ENCODE measurements at regions not wholly inside any gene's neighbourhood (a gene's known extent, or its start where the extent isn't known, plus 50 kb on each side); places are given as distances from the start of the nearest gene placed in this dataset.
A peak's percentile ranks its signal among the peaks of the same experiment; 100 is the strongest.
"Not testable (repeated sequence)": the region's sequence is repeated elsewhere in the genome, so short reads cannot be mapped to it uniquely, and the experiment has no call there.

GRCh38 chr6:74631564-74631963 is 574.3 kb downstream of the COL12A1 start:
- DNase-seq (ENCODE audit: low read depth): no peak

DNA sequence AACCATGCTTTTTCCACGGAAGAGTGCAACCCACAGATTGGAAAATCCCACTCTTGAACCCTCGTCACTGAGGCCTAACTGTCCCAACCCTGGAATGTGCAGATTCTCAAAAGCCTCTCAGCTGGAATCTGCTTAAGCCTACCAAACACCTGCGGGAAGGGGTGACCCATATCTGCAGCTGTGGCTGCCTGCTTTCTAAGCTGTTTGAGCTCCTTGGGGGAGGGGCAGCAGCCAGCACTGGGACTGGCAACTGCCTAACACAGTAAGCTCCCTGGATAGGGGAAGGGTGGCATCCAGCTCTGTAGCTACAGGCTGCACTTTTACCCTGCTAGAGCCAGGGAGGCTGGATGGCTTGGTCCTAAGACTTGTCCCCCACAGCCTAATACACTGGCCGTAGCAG is 579.6 kb downstream of the COL12A1 start:
- DNase-seq (ENCODE audit: low read depth): no peak

GRCh38 chr6:74623027-74623426 is 582.8 kb downstream of the COL12A1 start:
- no peak for DNase-seq (ENCODE audit: low read depth)

DNA sequence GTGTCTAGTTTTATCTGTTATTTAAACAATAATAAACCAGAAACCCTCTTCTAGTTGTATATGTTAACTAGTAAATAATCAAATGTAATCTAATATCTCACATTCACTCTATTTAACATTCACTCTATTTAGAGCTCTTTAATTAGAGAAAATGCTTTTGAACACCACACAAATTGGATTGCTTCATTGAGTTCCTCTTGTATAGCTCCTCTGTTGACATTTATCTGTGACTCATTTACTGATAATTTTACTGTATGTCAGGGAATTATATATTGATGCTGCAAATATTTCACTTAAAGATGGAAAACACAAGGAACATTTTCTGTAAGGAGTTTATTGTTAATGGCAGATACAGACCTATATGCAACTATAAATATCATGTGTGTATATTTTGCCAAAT is 594.6 kb downstream of the COL12A1 start:
- no peak for DNase-seq (ENCODE audit: low read depth)

GRCh38 chr6:74610352-74610751 is 595.5 kb downstream of the COL12A1 start:
- no peak for DNase-seq (ENCODE audit: low read depth)

DNA sequence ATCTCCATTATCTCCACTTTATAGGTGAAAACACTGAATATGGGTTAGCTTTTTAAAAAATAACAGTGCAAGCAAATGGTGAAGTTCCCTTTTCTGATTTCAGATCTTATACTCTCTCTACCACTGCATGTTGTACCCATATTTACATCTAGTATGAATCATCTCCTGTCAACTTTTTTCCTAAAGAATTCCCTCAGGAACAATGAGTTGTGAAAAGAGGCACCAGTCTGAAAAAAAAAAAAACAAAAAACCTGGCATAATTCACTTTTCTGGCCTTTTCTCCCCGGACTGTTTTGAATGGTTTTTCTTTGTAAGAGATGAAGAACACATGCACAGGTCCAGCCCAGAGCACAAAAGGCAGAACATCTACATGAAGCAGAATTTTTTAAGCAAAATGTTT is 596.0 kb downstream of the COL12A1 start:
- no peak for DNase-seq (ENCODE audit: low read depth)

DNA sequence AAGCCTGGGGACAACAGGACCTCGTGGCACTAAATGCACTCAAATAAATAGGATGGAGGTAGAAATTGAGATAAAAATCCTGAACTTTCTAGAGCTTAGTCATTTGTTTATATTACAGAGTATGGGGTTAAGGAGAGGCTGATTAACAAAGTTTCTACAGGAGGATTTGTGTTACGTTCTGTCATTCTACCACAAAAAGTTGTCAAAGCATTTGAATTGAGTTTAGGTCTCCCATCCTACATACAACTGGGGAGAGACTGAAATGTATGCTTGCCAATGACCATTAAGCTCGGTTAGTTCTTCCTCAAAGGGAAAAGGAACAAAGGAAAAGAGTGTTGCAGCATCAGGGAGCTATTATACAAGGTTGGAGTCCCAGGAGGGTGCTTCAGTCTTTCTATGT is 597.9 kb downstream of the COL12A1 start:
- DNase-seq (ENCODE audit: low read depth): no peak

DNA sequence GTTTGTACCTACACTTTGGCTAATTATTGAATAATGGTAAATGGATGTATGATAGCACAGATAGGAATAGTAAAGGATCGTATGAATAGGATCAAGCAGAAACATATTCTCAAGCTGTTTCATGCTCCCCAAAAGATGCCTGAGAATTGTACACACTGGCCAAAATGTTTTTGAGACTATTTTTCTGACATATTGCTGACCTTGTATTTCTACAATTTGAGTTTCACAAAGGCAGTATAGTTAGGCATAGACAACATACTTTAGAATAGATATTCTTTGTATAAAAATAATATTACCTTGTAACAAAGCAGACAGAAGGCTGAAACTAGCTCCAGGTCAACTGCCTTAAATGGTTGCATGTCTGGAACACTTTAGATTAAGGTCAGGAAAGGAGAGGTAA is 598.4 kb downstream of the COL12A1 start:
- no peak for DNase-seq (ENCODE audit: low read depth)

GRCh38 chr6:74606582-74607071 is 599.2 kb downstream of the COL12A1 start:
- peak; percentile 82 for DNase-seq (ENCODE audit: low read depth)

- DNase-seq (ENCODE audit: low read depth): no peak
Measured at GRCh38 chr6:74605922-74606581, 599.8 kb downstream of the COL12A1 start.

GRCh38 chr6:74604279-74604678 is 601.6 kb downstream of the COL12A1 start:
- no peak for DNase-seq (ENCODE audit: low read depth)

DNA sequence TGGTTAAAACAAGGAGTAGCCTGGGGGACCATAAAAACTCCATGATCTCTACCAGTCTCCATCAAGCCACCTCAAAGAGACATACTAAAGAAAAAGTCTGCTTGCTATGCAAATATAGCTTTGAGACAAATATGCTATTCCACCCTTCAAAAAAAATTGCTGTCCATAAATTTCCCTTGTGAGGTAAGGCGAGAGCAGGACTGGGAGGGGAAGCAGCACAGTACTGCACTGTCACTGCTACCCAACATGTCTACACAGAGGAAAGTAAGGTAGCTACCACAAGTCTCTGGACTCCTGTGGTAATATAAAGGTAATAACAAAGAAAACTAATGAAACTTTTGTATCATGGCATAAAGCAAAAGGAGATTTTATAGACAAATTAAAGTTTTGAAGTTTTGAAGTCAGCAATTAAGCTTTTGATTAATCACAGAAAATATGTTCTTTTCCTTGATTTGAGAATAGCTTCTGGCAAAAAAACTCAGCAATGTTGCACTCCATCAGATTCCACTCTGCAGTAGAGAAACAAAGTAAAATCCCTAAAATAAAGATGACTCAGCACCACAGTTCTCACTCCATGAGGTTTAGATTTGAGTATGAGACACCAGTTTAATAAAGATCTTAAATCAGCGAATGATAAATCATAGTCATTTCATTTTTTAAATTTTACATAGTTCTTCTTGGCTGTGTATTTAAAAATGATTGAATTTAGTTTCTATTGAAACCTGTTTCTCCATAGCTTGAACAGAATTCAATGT is 602.4 kb downstream of the COL12A1 start:
- no peak for DNase-seq (ENCODE audit: low read depth)

DNA sequence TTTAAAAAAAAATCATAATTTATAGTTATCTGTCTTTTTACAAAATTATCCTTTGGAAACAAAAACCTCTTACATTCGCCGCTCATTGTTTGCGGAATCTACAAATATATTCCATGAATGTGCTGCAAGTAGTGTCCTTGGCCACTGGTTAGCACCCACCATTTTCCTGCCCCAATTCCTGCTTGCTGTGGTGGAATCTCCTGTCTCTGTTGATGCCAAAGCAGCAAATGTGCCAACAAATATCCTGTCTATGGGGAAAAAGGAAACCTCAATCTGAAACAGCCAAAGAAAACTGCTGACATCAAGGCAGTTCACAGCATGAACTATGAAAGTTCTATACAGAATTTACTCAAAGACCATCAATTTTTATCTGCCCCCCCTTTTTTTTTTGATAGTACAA is 603.6 kb downstream of the COL12A1 start:
- DNase-seq (ENCODE audit: low read depth): no peak

- peak; percentile 40 for DNase-seq (ENCODE audit: low read depth)
Measured at GRCh38 chr6:74598462-74599393, 607.1 kb downstream of the COL12A1 start.

DNA sequence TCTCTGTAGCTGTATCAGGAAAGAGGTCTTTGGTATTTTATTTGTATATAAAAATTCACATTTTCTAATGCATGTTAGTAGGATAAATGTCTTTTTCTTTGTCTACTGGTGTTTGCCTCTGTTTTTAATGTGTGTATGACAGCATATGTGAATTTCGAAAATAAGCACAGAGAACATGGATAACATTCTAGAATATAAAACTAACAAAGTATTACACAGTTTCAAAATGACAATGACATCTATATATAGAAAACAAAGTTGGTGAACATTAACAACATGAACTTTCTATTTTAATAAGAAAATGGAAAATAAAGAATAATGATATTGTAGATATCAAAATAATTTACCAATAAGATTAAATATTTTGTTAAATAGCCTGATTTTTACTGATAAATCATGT is 608.0 kb downstream of the COL12A1 start:
- no peak for DNase-seq (ENCODE audit: low read depth)

DNA sequence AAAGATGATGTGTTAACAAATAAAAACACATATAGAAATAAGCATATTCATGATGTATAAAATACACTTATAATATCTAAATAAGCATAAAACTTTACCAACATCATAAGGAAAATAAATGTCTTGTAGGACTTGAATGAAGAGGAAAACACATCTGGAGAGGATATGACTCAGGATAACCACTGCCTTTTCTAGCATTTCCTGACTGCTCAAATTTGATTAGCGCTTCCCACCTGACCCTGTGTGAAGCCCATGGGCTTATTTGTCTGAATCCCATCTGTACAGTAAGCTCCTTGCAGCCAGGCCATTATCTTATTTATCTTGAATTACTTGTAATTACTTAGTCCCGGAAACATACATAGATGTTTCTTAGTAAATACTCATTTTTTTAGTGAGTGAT is 608.6 kb downstream of the COL12A1 start:
- DNase-seq (ENCODE audit: low read depth): no peak

DNA sequence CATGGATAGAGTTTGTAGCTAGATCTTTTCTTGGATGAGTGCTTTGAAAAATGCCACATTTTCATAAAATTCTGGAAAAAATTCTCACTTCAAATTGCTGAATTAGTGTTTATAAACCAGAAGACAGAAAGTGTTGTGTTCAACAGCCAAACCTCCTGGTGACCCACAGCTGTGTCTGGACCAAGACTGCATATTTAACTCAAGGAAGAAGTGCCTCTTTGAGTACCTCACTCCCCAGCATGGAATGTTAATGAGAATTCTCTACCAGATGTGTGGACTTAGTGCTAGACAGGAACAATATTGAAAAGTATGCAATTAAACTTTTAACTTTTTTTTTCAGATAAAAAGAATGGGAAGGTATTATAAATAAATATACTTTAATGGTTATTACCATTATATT is 609.3 kb downstream of the COL12A1 start:
- no peak for DNase-seq (ENCODE audit: low read depth)

GRCh38 chr6:74594350-74594749 is 611.5 kb downstream of the COL12A1 start:
- DNase-seq (ENCODE audit: low read depth): not testable (repeated sequence)

DNA sequence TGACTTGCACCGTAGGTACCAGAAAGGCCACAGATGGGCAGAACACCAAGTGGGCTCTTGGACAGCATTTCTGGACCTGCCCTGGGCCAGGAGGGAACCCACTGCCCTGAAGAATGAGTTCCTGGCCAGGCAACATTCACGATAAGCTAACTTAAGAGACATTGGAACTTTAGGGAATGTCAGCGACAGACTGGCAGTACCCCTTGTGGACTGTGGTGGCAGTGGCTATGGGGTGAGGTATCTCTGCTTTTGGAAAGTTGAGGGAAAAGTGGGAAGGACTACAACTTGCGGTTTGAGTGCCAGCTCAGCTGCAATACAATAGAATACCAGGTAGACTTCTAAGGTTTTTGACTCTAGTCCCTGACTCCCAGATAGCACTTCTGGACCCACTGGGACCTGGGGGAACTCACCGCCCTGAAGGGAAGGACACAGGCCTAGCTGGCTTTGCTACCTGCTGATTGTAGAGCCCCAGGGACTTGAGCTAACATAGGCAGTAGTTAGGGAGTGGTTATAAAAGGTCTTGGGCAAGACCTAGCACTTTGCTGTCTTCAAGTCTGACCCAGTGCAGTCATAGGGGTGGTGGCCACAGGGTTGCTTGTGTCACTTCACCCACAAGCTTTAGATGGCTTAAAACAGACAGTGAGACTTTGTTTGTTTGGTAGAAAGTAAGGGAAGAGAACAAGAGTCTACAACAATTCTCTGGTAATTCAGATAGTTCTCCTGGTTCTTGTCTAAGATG is 617.6 kb downstream of the COL12A1 start:
- DNase-seq (ENCODE audit: low read depth): no peak

GRCh38 chr6:74587386-74587785 is 618.5 kb downstream of the COL12A1 start:
- DNase-seq (ENCODE audit: low read depth): no peak

DNA sequence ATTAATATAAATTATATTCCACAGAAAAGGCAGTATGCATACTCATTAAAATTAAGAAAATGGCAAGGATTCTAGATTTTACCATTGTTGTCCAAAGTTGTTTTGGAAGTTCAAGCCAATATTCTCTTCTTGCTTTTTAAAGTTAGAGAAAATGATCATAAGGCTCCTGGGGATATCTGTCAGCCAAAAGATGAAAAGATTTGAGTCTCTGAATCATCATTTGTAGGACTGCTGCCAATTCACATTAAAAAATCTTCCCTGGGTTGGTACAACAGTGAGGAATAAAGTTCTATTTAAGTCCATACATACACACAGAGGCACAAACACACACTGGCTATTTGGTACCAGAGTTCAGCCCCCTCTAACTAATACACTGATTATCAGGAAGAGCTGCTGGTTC is 620.1 kb downstream of the COL12A1 start:
- DNase-seq (ENCODE audit: low read depth): no peak

GRCh38 chr6:74581681-74582080 is 624.2 kb downstream of the COL12A1 start:
- no peak for DNase-seq (ENCODE audit: low read depth)
